NCI-H345 (cell line): ENCODE measurements at regions not wholly inside any gene's neighbourhood (a gene's known extent, or its start where the extent isn't known, plus 50 kb on each side); places are given as distances from the start of the nearest gene placed in this dataset.
A peak's percentile ranks its signal among the peaks of the same experiment; 100 is the strongest.
"Not testable (repeated sequence)": the region's sequence is repeated elsewhere in the genome, so short reads cannot be mapped to it uniquely, and the experiment has no call there.

Experiments used
- DNase-seq: peaks from one replicate; lab custom pipeline; 2025; lab: John Stamatoyannopoulos, UW

DNA sequence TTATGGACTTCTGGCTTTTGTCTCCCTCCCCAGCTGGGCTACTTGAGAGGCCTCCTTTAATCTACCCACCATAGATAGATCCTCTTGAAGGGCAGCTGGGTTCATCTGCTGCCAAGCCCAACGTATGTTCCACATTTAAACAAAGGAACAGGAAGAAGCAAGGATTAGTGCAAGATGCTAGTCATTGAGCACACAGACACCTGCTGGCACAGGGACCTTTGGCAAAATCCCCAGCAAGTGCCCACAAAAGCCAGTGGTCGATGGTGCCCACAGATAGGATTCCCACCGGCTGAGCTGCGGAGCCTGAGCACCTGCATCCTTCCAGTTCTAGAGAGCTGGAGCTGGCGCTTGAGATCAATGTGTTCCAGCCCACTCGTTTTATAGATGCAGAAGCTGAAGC is 57.7 kb upstream of the SHB start:
- peak; percentile 75 for DNase-seq

DNA sequence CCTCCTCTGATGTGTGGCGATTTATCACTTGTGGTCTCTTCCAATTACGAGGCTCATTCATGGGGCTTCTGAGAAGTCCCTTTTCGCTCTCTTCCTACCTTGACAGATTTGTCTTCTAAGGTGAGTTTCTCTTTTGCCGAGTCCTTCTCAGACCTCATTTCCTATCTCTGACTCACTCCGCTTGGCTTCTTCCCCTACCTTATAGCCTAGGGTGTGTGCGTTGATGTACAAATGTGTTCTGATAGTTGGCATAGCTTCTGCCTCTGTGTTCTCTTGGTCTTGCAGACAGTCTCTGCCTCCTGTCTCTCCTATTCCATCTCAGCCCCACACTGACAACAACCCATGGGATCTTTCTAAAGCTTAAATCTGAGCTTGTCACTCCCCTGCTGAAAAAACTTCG is 56.9 kb upstream of the SHB start:
- no peak for DNase-seq

DNA sequence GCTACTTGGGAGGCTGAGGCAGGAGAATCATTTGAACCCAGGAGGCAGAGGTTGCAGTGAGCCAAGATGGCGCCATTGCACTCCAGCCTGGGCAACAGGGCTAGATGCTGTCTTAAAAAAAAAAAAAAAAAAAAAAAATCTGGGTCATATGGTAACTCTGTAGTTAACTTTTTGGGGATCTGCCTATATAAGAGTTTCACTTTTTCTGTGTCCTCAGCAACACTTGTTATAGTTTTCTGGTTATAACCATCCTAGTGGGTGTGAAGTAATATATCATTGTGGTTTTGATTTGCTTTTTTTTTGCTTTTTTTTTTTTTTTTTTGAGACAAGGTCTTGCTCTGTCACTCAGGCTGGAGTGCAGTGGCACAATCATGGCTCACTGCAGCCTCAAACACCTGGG is 54.3 kb upstream of the SHB start:
- not testable (repeated sequence) for DNase-seq

DNA sequence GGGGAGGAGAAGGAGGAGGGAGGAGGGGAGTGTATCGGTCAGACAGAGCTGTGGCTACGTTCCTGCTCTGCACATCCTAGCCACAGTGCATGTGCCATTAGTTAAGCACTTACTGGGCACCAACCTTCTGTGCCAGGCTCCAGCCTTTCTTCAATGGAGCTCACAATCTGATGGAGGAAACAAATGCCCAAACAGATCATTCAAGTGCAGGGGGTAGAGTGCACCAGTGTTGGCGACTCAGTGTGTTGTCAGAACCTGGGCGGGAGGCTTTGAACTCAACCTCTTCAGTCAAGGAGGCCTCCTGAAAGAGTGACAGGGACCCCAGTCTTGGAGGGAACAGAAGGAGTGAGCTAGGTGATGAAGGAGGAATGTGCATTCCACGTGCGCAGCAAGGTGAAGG is 51.9 kb upstream of the SHB start:
- DNase-seq, result no peak

DNA sequence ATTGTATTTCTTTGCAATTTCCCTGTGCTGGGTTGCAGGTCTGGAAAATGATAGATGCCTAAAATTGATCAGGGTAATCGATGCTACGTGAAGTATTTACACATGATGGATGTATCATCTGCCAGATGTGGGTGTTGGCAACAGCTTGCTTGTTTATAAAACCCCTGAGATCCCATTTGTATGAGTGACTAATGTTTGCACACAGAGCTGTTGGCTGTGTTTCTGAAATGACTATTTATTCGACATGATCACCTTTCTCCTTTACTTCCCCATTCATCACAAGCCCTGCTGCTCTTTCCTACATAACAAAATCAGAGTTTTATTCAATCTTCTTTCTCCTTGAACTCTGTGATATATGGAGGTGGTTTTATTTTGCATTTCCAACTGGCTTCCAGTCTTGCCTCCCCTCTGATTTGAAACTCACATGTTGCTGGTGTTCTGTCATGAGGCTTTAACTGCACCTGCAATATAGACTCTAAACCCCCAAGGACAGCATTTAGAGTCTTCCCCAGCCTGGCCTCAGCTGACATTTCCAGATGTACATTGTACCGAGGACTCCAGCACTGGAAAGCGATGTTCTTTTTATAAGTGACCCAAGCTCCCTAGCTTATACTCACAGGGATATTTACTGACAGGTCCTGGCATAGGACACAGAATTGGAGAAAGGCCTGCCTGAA is 50.7 kb upstream of the SHB start:
- DNase-seq, result peak; percentile 21

DNA sequence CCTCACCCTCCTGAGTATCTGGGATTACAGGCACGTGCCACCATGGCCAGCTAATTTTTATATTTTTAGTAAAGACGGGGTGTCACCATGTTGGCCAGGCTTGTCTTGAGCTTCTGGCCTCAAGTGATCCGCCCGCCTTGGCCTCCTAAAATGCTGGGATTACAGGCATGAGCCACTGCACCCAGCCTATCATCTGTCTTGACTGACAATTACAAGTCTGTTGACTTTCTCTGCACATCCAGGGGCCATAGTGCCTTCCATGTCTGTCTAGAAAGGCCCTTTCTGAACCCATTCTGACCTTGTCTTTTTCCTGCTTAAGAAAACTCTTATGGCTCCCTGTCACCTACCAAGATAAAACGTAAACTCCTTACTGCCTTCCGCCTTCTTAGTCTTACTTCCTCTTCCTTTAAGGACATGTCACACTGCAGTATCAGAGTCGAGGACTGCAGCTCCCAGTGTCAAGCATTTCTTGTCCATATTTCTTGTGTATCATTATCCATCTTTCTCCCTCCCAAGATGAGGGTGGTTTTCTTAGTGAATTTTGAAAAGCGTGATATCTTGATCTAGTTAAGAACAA is 49.9 kb upstream of the SHB start:
- no peak for DNase-seq
